GM21390 (cell line): ENCODE measurements at regions not wholly inside any gene's neighbourhood (a gene's known extent, or its start where the extent isn't known, plus 50 kb on each side); places are given as distances from the start of the nearest gene placed in this dataset.

Experiments used
- ATAC-seq: cut with Tn5 transposase; IDR thresholded peaks from one replicate; pipeline ENCODE4 v1.9.1; 2021; ENCODE audit not compliant: unreplicated experiment

DNA sequence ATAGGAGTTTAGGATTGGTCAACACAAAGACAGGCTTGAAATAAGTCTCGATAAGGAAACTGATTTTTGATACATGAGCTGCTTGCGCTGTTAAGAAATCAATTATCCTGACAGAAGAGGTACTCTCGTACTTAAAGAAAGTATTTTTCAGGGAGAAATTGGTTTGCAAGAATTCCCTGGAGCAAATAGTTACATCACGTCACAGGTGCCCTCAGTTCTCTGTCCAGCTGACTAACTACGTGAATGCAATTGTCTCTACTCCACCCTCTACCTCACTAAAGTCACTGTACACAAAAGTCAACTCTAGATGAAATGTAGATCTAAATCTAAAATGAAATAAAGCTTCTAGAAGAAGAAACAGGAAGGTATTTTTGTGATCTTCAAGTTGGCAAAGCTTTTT is 130.6 kb upstream of the KCNJ16 start:
- no peak for ATAC-seq

- no peak for ATAC-seq
Measured at GRCh38 chr17:69945698-69946185, 129.3 kb upstream of the KCNJ16 start.

GRCh38 chr17:69947027-69947759 is 127.8 kb upstream of the KCNJ16 start:
- ATAC-seq = no peak

DNA sequence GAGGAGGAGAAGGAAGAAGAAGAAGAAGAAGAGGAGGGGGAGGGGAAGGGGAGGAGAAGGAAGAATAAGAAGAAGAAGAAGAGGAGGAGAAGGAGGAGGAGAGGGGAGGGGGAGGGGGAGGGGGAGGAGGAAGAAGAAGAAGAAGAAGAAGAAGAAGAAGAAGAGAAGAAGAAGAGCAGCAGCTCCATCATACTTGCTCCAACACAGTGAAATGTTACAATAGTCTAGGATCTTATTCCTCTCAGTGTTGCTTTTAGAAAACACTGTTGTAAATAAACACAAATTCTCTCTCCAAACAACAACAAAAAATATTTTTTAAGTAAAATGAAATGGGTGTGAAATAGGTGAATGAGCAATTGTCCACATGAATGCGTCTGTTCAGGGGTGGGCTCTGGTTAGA is 126.6 kb upstream of the KCNJ16 start:
- no peak for ATAC-seq

GRCh38 chr17:69949496-69949895 is 125.5 kb upstream of the KCNJ16 start:
- no peak for ATAC-seq

DNA sequence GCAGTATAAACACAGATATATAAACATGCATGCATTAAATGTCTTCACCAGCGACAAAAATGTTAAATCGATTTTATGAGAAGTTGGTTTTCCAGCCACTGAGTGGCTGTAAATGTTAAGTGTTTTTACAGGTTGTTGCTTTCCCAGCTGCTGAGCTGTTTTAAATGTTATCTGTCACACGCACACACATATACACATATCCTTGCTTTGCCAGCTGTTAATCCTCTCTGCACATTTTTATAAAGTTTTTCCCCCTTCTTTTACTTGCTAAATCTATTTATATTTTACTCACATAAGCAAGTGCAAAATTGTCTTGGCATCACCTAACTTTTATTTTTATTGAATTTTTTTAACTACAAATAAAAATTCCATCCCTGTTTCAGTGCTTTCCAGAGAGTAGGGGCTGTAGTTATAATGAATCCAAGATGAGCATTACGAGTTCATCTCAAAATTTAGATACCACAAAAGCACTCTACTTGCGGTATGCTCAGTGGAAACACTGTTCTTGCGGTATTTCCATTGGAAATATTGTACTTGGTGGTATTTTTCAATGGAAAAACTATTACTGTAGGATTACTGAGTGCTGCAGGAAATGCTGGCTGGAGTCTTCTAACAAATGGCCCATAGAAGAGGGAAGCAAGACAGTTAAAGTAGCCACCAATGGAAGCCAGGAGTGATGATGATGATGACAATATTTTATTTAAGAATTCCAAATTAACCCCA is 124.9 kb upstream of the KCNJ16 start:
- no peak for ATAC-seq

DNA sequence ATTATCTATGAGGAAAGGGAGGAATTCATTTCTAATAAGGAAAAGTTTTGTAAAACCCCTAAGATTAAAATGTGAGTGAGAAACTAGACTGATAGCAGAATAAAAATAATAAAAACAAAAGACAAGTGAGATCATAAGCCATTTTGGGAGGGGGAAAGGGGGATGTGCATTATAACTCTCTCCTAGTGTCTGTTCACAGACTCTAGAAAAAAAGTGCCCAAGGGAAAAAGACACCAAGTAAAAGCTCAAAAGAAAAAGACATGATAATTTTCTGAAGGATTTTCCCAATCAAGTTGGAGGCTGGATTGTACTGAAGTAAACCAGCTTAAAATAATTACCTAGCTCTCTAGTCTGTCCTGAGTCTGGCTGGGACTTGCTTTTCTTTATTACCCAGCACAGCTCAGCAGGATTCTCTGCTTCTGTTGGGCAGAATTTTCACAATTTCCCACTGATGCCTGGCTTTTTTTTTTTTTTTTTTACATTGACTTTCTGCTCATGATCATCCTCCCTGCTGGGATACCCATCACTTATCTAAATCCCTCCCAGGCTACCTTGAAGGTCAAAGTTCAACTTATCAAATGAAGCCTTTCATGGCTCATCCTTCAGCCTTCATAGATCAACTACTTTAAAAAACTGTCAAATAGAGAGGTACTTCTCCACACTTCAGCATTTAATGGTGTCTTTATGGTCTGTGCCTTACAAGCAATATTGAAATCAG is 124.2 kb upstream of the KCNJ16 start:
- no peak for ATAC-seq

DNA sequence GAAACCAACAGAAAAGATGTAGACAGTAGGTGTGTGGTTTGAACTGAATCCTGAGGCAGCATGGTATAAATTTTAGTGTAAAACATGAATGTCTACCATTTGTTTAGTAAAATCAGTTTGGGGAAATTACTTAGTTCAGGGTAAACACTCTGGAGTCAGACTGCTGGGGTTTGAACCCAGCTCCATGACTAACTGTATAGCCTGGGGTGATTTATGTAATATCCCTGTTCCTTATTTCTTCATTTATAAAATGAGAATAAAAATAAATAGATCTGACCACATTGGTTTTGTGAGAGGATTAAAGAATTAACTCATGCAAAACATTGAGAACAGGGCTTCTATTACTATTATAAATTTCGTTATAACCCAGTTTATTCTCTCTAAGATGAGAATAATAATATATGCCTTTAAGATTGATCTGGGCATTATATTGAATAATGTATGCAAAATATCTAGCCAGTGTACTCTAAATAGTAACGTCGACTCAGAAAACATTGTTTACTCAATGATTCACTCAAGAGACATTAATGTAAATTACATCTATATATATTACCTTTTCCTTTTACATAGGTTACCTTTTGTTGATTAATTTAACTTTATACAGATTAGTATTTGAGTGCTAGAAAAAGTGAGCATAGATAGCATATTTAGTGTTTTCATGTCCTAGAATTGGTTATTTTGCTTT is 120.6 kb upstream of the KCNJ16 start:
- no peak for ATAC-seq

DNA sequence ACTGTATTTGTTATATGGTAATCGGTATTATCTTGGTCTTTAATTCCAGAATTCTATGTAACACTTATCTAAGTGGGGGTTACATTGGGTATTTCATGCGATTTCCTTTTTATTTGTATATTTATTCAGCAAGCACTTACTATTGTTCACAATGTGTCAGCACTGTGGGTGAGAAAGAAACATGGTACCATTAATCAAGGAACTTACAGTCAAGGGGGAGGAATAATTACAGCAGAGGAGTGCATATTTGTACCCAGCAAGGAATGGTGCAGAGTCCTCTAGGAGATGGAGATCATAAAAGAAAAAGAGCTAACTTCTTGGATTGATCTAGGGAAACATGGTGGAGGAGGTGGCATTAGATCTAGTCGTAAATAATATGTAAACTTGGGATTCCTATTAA is 117.0 kb upstream of the KCNJ16 start:
- ATAC-seq = no peak

DNA sequence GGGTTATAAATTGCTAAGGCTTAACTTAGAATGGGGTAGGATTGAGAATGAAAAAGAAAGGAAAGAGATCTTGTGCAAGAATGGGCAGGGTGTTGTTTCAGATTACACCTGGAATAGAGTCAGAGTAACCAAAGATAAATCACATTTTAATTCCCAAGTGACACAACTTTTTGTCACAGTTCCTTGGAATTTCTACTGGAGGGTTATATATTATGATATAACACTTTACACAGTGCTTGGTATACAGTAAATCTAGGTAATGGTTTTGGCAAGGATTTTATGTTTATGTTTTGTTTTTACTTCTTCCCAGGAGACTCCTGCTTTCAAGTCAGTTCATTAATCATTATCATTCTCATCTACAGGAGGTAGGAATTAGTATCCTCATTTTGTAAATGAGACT is 115.7 kb upstream of the KCNJ16 start:
- no peak for ATAC-seq

- ATAC-seq = no peak
Measured at GRCh38 chr17:69960755-69961154, 114.3 kb upstream of the KCNJ16 start.

DNA sequence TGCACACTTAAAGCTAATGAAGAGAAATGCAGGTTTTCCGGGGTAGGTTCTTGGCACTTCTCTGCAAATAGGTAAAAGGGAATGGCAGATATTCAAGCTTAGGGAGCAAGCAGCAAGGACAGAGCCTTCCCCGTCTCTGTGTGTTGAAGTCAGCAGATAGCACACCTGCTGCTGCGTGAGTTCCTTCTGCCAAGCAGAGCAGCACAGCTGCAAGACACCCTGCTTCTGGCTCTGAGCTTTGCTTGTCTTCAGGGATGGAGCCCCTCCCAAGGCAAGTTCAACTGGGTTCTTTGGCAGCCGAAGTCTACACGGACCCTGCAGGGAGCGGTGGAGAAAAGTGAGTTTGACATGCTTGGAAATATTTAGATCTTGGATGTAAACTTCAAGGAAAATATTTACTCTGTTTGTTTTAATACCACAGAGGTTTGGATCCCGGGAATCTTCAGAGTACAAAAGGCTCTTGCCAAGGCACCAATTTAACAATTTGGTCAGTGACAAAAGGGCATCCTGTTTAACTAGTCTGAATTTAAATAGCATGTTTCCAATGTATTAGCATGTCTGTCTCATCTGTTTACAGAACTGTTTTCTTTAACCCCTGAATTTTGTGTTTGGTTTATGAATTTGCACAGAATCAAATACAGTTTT is 113.4 kb upstream of the KCNJ16 start:
- ATAC-seq = no peak

- no peak for ATAC-seq
Measured at GRCh38 chr17:69962436-69962995, 112.5 kb upstream of the KCNJ16 start.

GRCh38 chr17:69967910-69968411 is 107.1 kb upstream of the KCNJ16 start:
- ATAC-seq = no peak

- no peak for ATAC-seq
Measured at GRCh38 chr17:69969897-69970296, 105.1 kb upstream of the KCNJ16 start.

DNA sequence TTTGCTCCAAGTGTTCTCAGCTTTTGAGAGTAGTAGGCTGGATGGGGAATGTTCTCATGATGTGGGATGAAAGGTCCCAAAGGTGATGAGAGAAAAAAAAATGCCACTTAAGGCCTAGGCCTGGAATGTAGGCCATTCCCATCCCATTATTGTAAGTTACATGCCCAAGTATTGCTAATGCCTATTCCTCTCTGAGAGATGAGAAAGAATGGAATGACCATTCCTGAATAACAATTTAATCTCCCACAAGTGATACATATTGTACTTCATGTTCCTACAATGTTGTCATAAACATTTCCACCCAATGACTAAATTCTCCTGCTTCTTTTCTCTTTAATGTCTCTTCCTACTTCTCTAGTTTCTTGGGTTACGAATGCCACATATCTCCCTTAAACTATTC is 102.8 kb upstream of the KCNJ16 start:
- no peak for ATAC-seq

GRCh38 chr17:69975808-69976207 is 99.2 kb upstream of the KCNJ16 start:
- no peak for ATAC-seq

DNA sequence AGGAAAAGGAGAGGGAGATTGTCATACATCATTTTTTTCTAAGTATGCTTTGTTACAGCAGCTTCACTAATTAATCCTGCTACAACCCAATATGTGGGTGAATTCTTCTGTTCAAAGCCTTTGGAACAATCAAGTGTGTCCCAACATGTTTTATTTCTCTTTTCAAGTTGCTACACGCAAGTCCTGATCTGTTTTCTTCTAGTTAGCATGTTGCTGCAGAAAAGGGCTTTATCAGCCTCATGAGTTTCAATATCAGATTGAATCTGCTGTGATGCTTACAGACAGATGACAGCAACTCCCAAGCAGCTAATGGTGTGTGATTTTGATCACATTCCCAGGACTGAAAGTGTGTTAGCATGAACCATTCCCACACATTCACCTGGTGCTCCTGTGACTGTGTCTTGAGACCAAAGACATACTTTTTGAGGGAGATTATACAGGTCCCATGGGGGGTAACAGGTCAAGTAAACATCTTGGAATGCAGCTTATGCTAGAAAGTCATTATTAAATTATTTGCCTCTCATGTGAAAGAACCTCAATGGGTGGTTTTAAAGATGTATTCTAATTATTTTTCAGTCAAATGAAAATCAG is 96.9 kb upstream of the KCNJ16 start:
- ATAC-seq = no peak

- ATAC-seq = no peak
Measured at GRCh38 chr17:69981441-69981840, 93.6 kb upstream of the KCNJ16 start.

GRCh38 chr17:69995476-69995875 is 79.5 kb upstream of the KCNJ16 start:
- no peak for ATAC-seq
